ENCODE measurements at regions not wholly inside any gene's neighbourhood (a gene's known extent, or its start where the extent isn't known, plus 50 kb on each side); places are given as distances from the start of the nearest gene placed in this dataset.

DNA sequence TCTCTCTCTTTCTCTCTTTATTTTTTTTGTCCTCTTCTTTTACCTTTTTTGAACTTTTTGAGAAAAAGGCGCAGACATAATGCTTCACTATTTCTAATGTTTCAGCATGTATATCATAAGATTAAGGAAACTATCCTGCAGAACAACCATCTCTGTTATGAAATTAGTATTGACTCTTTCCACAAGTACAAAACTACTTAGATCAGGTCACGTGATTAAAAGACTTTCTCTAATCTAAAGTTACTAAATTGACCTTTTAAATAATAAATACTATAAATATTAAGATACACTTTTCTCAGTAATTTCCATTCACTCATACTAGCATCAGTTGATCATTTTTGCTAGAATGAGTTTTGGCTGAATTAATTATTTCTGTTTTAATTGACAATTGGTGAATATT, 844.5 kb upstream of the LRFN5 start:
- TF ChIP-seq CTCF (IDR thresholded peaks at IDR 0.05; ENCODE audit: insufficient read depth, low read length, severe bottlenecking): no peak
- FAIRE-seq (no peak), DNase-seq (ENCODE audit: low read depth) (no peak)
- Histone ChIP-seq H3K36me3 (ENCODE audit: control insufficient read depth, insufficient read depth, low read length) (no peaks in the 10 kb centered on the region), H3K27me3 (ENCODE audit: control insufficient read depth, insufficient read depth, low read length) (no peaks in the 10 kb centered on the region), H3K4me3 (ENCODE audit: low read depth, low read length) (no peak overlapping the region)

- no peak for FAIRE-seq
- Histone ChIP-seq H3K36me3 (ENCODE audit: control insufficient read depth, insufficient read depth, low read length) (no peaks in the 10 kb centered on the region), H3K4me3 (ENCODE audit: low read depth, low read length) (no peak overlapping the region), H3K27me3 (ENCODE audit: control insufficient read depth, insufficient read depth, low read length) (no peaks in the 10 kb centered on the region)
- TF ChIP-seq CTCF (IDR thresholded peaks at IDR 0.05; ENCODE audit: insufficient read depth, low read length, severe bottlenecking): no peak
- no peak for DNase-seq (ENCODE audit: low read depth)
These were observed 846.0 kb upstream of the LRFN5 start for GRCh38 chr14:40760704-40761103.

GRCh38 chr14:40758076-40758475, 848.6 kb upstream of the LRFN5 start:
- Histone ChIP-seq H3K4me3 (ENCODE audit: low read depth, low read length) (no peak overlapping the region), H3K36me3 (ENCODE audit: control insufficient read depth, insufficient read depth, low read length) (no peaks in the 10 kb centered on the region), H3K27me3 (ENCODE audit: control insufficient read depth, insufficient read depth, low read length) (no peaks in the 10 kb centered on the region)
- FAIRE-seq: no peak
- no peak for DNase-seq (ENCODE audit: low read depth)
- TF ChIP-seq CTCF (IDR thresholded peaks at IDR 0.05; ENCODE audit: insufficient read depth, low read length, severe bottlenecking): no peak

DNA sequence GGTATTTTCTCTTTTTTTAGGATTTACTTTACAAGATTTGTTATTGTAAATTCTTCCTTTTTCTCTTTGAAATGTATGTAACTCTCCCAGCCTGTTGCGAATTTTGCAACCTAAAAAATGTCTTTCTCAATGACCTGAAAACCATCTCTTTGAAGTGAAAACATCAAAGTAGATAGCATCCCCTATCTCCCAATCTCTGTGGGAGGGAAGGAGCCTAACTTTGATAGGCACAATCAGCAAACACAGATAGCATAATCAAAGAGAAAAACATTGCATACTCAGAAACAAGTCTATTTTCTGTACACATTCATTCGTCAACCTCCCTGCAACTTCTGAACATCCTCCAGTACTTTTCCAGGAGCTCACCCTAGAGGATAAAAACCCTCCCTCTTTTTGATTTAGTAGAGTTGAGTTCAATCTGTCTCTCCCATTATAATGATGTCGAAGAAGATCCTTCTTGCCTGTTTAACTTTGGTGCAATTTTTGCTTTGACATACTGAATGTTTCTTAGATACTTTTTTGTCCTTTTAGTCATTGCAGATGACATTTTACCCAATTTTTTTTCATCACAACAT, 849.2 kb upstream of the LRFN5 start:
- no peak for TF ChIP-seq CTCF (IDR thresholded peaks at IDR 0.05; ENCODE audit: insufficient read depth, low read length, severe bottlenecking)
- DNase-seq (ENCODE audit: low read depth) (no peak), FAIRE-seq (no peak)
- Histone ChIP-seq H3K27me3 (ENCODE audit: control insufficient read depth, insufficient read depth, low read length) (no peaks in the 10 kb centered on the region), H3K36me3 (ENCODE audit: control insufficient read depth, insufficient read depth, low read length) (no peaks in the 10 kb centered on the region), H3K4me3 (ENCODE audit: low read depth, low read length) (no peak overlapping the region)

DNA sequence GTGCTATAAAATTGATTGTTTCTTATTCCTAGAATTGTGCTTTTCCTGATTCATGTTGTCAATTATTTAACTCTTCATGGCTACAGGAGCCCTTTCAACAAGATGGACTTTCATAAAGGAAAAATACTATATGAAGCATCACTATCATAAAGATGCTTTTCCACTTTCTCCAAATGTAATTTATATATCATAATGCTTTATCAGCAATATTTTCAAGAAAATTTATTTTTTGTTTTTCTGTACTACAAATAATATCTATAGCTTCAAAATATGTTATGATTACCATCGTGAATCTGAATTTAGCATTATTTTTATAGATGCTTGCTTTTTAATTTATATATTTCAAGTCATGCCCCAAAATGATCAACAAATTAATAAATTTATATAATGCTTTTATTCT, 873.5 kb upstream of the LRFN5 start:
- H3K36me3 ChIP-seq (ENCODE audit: control insufficient read depth, insufficient read depth, low read length): no peaks in the 10 kb centered on the region
- no peak for FAIRE-seq
- no peak overlapping the region for H3K4me3 ChIP-seq (ENCODE audit: low read depth, low read length)

More for the DNA sequence above, 873.5 kb upstream of the LRFN5 start:
- no peak for DNase-seq (ENCODE audit: low read depth)
- no peaks in the 10 kb centered on the region for H3K27me3 ChIP-seq (ENCODE audit: control insufficient read depth, insufficient read depth, low read length)
- no peak for TF ChIP-seq CTCF (IDR thresholded peaks at IDR 0.05; ENCODE audit: insufficient read depth, low read length, severe bottlenecking)

Measured in bronchial epithelial cell (primary cell).